K562 (cell line): ENCODE measurements at regions not wholly inside any gene's neighbourhood (a gene's known extent, or its start where the extent isn't known, plus 50 kb on each side); places are given as distances from the start of the nearest gene placed in this dataset.

ENCODE experiments used
- ATAC-seq: fragments of 200-7000 bp; cut with Tn5 transposase; 3 replicates; pipeline ENCODE4 v1.9.1; 2020; ENCODE audit warnings: moderate library complexity
- BruUV-seq: library from RNA; stranded (reverse); fragments of 400-500 nt; replicated peaks from 2 replicates; lab custom pipeline; 2021; lab: Mats Ljungman, UMichigan
- CTCF ChIA-PET: fragments of 300-600 bp; formaldehyde crosslinking; extraction: SDS; loops from one replicate; lab custom pipeline; 2021; ENCODE audit warnings: low intra/inter-chr PET ratio; lab: Yijun Ruan, JAX
- POLR2A ChIA-PET: fragments of 300-600, 350-650 bp; sonication (Branson Sonifier 250); formaldehyde crosslinking; extraction: SDS; loops from one replicate; lab custom pipeline; 2021; ENCODE audit warnings: antibody characterized with exemption, inconsistent platforms; lab: Yijun Ruan, JAX
- DNase-seq, 4 experiments: peaks; one replicate each; pipeline versions ENCODE4 v3.0.0 to v3.0.0-alpha.2; 2011 to 2018; ENCODE audit warnings: low spot score in 3 of 4, mixed read lengths in 3 of 4; ENCODE audit errors: extremely low read depth in 1 of 4
- FAIRE-seq: peaks from 2 replicates; lab custom pipeline; 2011; peaks lifted over from hg19 to GRCh38; lab: Jason Lieb, UNC
- H2AFZ ChIP-seq: 2 replicates; pipeline ENCODE4 v1.6.0; 2011; ENCODE audit warnings: low read depth, low read length, control low read depth, inconsistent platforms
- H3K27ac ChIP-seq: fragments of 200-600 bp; 3 replicates; pipeline ENCODE4 v1.8.0; 2011; ENCODE audit warnings: low read depth, mild to moderate bottlenecking, control low read depth, inconsistent platforms, low read length, moderate library complexity, mixed read lengths; ENCODE audit errors: extremely low read depth
- H3K27me3 ChIP-seq, 2 experiments: fragments of 300-600 bp in 1 of 2; 2 replicates in 1 of 2; 3 replicates in 1 of 2; pipeline versions ENCODE4 v1.6.0 to v1.8.0; 2011; ENCODE audit warnings: inconsistent platforms in 2 of 2, low read length in 2 of 2, mild to moderate bottlenecking in 1 of 2, mixed read lengths in 1 of 2, moderate library complexity in 1 of 2; ENCODE audit not compliant: control insufficient read depth in 2 of 2, insufficient read depth in 2 of 2
- H3K36me3 ChIP-seq: fragments of 300-600 bp; 3 replicates; pipeline ENCODE4 v1.8.0; 2011; ENCODE audit warnings: mild to moderate bottlenecking, low read length, inconsistent platforms; ENCODE audit not compliant: control insufficient read depth, insufficient read depth
- H3K4me1 ChIP-seq, 2 experiments: fragments of 200-600 bp in 1 of 2; replicated peaks in 1 of 2; 2 replicates in 1 of 2; 3 replicates in 1 of 2; pipeline versions ENCODE4 v1.5.1 to v1.8.0; 2011; ENCODE audit warnings: inconsistent platforms in 2 of 2, low read length in 2 of 2, mild to moderate bottlenecking in 1 of 2, mixed read lengths in 1 of 2, moderate library complexity in 1 of 2; ENCODE audit not compliant: control insufficient read depth in 2 of 2, insufficient read depth in 2 of 2
- H3K4me2 ChIP-seq: 2 replicates; pipeline ENCODE4 v1.6.1; 2011; ENCODE audit warnings: low read length, control low read depth, inconsistent platforms, mixed read lengths; ENCODE audit not compliant: insufficient read depth
- H3K4me3 ChIP-seq: fragments of 200-600 bp; sonication (generic), shearing (Covaris generic); 2 replicates; pipeline ENCODE4 v1.5.1; 2016; ENCODE audit warnings: control low read depth, inconsistent platforms
- H3K79me2 ChIP-seq: fragments of 200-600 bp; 3 replicates; pipeline ENCODE4 v1.8.0; 2011; ENCODE audit warnings: low read length, inconsistent platforms; ENCODE audit not compliant: control insufficient read depth, insufficient read depth
- H3K9ac ChIP-seq, 2 experiments: 2 replicates each; pipeline versions ENCODE4 v1.6.0 to v1.6.1; 2011; ENCODE audit warnings: low read depth in 2 of 2, low read length in 2 of 2, control low read depth in 1 of 2, inconsistent platforms in 1 of 2, mild to moderate bottlenecking in 1 of 2, mixed read lengths in 1 of 2; ENCODE audit not compliant: insufficient read depth in 1 of 2
- H3K9me1 ChIP-seq: one replicate; pipeline ENCODE4 v1.6.0; 2011; ENCODE audit warnings: inconsistent platforms, mild to moderate bottlenecking, low read length, moderate library complexity; ENCODE audit not compliant: control insufficient read depth, insufficient read depth
- H3K9me3 ChIP-seq: replicated peaks from 2 replicates; pipeline ENCODE4 v1.5.1; 2011; ENCODE audit warnings: low read depth, low read length, inconsistent platforms; ENCODE audit not compliant: control insufficient read depth, insufficient read depth
- H4K20me1 ChIP-seq: replicated peaks from 2 replicates; pipeline ENCODE4 v1.6.1; 2011; ENCODE audit warnings: low read length, inconsistent platforms, mixed read lengths; ENCODE audit not compliant: control insufficient read depth, insufficient read depth
- CBX3 ChIP-seq, 2 experiments: IDR thresholded peaks; 1 replicate in 1 of 2; 2 replicates in 1 of 2; pipeline ENCODE4 v1.6.1; 2012; ENCODE audit warnings: inconsistent platforms in 2 of 2, low read length in 2 of 2, borderline replicate concordance in 1 of 2, control low read depth in 1 of 2
- HNRNPLL ChIP-seq: fragments of 200-400 bp; formaldehyde crosslinking; IDR thresholded peaks from 2 replicates; pipeline ENCODE4 v1.6.1; 2017; ENCODE audit warnings: low read length, low read depth, mild to moderate bottlenecking; ENCODE audit not compliant: poor library complexity, severe bottlenecking
- MAFF ChIP-seq: IDR thresholded peaks from 2 replicates; pipeline ENCODE4 v1.6.1; 2012; ENCODE audit warnings: low read length, improper control_type of control experiment
- PURB ChIP-seq: sonication (generic); formaldehyde crosslinking; IDR thresholded peaks from 2 replicates; pipeline ENCODE4 v1.9.0; 2021; ENCODE audit warnings: low read depth, mild to moderate bottlenecking, missing genetic modification reagents
- TFAP4 ChIP-seq: sonication (generic); formaldehyde crosslinking; IDR thresholded peaks from 2 replicates; pipeline ENCODE4 v1.8.0; 2022; ENCODE audit warnings: missing genetic modification reagents, mild to moderate bottlenecking, moderate library complexity, borderline replicate concordance
- UBTF ChIP-seq, 2 experiments: IDR thresholded peaks; 2 replicates each; pipeline ENCODE4 v1.6.1; 2012; ENCODE audit warnings: improper control_type of control experiment in 2 of 2, low read depth in 2 of 2, low read length in 2 of 2, borderline replicate concordance in 1 of 2
- XRCC4 ChIP-seq: IDR thresholded peaks from one replicate; pipeline ENCODE4 v1.6.1; 2011; ENCODE audit not compliant: insufficient read depth, insufficient read length; ENCODE audit errors: extremely low read depth
- WGBS: fragments of 100-300 bp; shearing (Covaris generic); methylation state at CpG from one replicate; pipeline ENCODE4 v1.1.6; 2016; ENCODE audit warnings: low coverage, mixed read lengths; ENCODE audit not compliant: insufficient coverage; ENCODE audit errors: missing lambda C conversion rate; 5-methylcytosine and 5-hydroxymethylcytosine counted together
- in situ Hi-C: fragments of 300-500 bp; cut with MboI; formaldehyde crosslinking; loops from 4 replicates; pipeline ENCODE4 v1.15.0; 2018; ENCODE audit warnings: inconsistent platforms, mixed read lengths
- intact Hi-C: fragments of 100-400 bp; cut with micrococcal nuclease; formaldehyde crosslinking; loops from 2 replicates; pipeline ENCODE4 v1.14.2; 2022

GRCh38 chr9:12933957-12934356, 159.1 kb downstream of the LURAP1L start:
- H3K36me3 ChIP-seq, result no peaks in the 10 kb centered on the region

More at GRCh38 chr9:12933957-12934356, 159.1 kb downstream of the LURAP1L start:
- H3K4me1 ChIP-seq, result no peaks in the 10 kb centered on the region
- no peak overlapping the region for H3K4me2 ChIP-seq
- H3K9ac ChIP-seq, result no peak overlapping the region
- CTCF ChIA-PET, result no interaction called here
- intact Hi-C loops (no loop called here), in situ Hi-C loops (no loop called here)
- WGBS, result 0% methylated on average over 2 of the region's 2 CpGs
- no peaks in the 10 kb centered on the region for H3K27me3 ChIP-seq
- no peaks in the 10 kb centered on the region for H3K79me2 ChIP-seq
- no peak for TF ChIP-seq CBX3 (IDR thresholded peaks at IDR 0.05; ENCODE audit: borderline replicate concordance in 1 of 2, low read length in 2 of 2)
- TF ChIP-seq TFAP4 (CRISPR knock-in tag), result no peak
- TF ChIP-seq UBTF (IDR thresholded peaks at IDR 0.05; ENCODE audit: borderline replicate concordance in 1 of 2, low read depth in 2 of 2, low read length in 2 of 2), result no peak
- no peak for TF ChIP-seq HNRNPLL
- TF ChIP-seq MAFF, result no peak
- TF ChIP-seq PURB, result no peak
- no peak for TF ChIP-seq XRCC4
- FAIRE-seq (no peak), DNase-seq (no peak), ATAC-seq (no peak)
- H3K4me3 ChIP-seq, result no peak overlapping the region
- no peaks in the 10 kb centered on the region for H4K20me1 ChIP-seq
- no peaks in the 10 kb centered on the region for H3K9me1 ChIP-seq
- no peak overlapping the region for H2AFZ ChIP-seq
- H3K27ac ChIP-seq, result no peak overlapping the region
- POLR2A ChIA-PET, result no interaction called here
- no TSS peak for BruUV-seq
- no peaks in the 10 kb centered on the region for H3K9me3 ChIP-seq
